ENCODE measurements at regions not wholly inside any gene's neighbourhood (a gene's known extent, or its start where the extent isn't known, plus 50 kb on each side); places are given as distances from the start of the nearest gene placed in this dataset.

GRCh38 chr13:49844181-49844580, 51.7 kb upstream of the KPNA3 start:
- WGBS, 3 donors: 63 to 67% (median 64%) methylated on average over 8 of the region's 8 CpGs
- no peak overlapping the region for H3K4me3 ChIP-seq
- no peaks in the 10 kb centered on the region for H3K9me3 ChIP-seq
- TF ChIP-seq CTCF (IDR thresholded peaks at IDR 0.05) (no peak), EP300 (IDR thresholded peaks at IDR 0.05) (no peak), POLR2A (IDR thresholded peaks at IDR 0.05) (no peak)
- intact Hi-C loops (cut with DNase I): loop anchor here in 3 of 4 donors (10.0 kb wide), 3 partner anchors 169 to 189 kb away; no protein-coding TSS in a partner anchor
- no peaks in the 10 kb centered on the region for H3K27me3 ChIP-seq
- H3K4me1 ChIP-seq (ENCODE audit: insufficient read depth): no peaks in the 10 kb centered on the region
- H3K27ac ChIP-seq: no peak overlapping the region
- no peak for DNase-seq
- H3K36me3 ChIP-seq: no peaks in the 10 kb centered on the region

All from ovary (tissue), 7 donors.